ENCODE measurements at regions not wholly inside any gene's neighbourhood (a gene's known extent, or its start where the extent isn't known, plus 50 kb on each side); places are given as distances from the start of the nearest gene placed in this dataset.

DNA sequence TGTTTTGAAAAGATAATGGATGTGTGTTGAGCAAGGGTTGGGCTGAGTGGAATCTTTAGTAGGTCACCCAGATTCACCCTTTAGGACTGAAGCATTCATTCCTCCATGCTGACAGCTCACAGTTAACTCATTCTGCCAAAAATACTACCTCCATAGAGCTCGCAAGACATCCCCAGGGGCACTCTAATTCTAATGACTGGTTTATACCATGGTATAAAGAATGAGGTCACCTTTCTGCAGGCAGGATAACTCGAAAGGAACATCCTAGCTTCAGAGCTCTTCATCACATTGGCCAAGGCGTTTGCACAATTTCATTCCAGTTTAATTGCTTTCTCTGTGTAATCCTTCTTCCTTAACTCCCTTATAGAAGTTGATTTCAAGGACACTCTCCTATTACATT lies 1257.2 kb upstream of the EYS start:
- no peaks in the 10 kb centered on the region for H3K79me2 ChIP-seq (ENCODE audit: control insufficient read depth, insufficient read depth, low read length)
- CTCF ChIA-PET: no interaction called here
- POLR2A ChIA-PET: no interaction called here
- no peaks in the 10 kb centered on the region for H4K20me1 ChIP-seq (ENCODE audit: control insufficient read depth, insufficient read depth)
- no peak overlapping the region for H3K4me3 ChIP-seq
- no peaks in the 10 kb centered on the region for H3K36me3 ChIP-seq (ENCODE audit: control insufficient read depth in 2 of 2, insufficient read depth in 2 of 2, low read length in 1 of 2)
- no peak overlapping the region for H3K27ac ChIP-seq (ENCODE audit: control insufficient read depth, insufficient read depth)
- SMC1A ChIA-PET (ENCODE audit: uncharacterized antibody, unreplicated experiment): no interaction called here
- BruUV-seq (replicated peaks): no TSS peak
- RAD21 ChIA-PET (ENCODE audit: unreplicated experiment): no interaction called here
- no peak overlapping the region for H2AFZ ChIP-seq (ENCODE audit: control insufficient read depth, low read depth, low read length)
- no peaks in the 10 kb centered on the region for H3K27me3 ChIP-seq (replicated peaks in 1 of 2; ENCODE audit: control insufficient read depth in 2 of 2, insufficient read depth in 2 of 2, low read length in 1 of 2)
- H3K4me2 ChIP-seq (ENCODE audit: control insufficient read depth, insufficient read depth): no peak overlapping the region
- no peak overlapping the region for H3K9ac ChIP-seq (ENCODE audit: control insufficient read depth, insufficient read depth, low read length)
- no peaks in the 10 kb centered on the region for H3K4me1 ChIP-seq (ENCODE audit: control insufficient read depth, insufficient read depth, low read length)
- intact Hi-C loops (cut with micrococcal nuclease; ENCODE audit: unreplicated experiment): no loop called here
- FAIRE-seq: no peak
- DNase-seq (ENCODE audit: low read depth, low spot score): no peak
- TF ChIP-seq ESRRA (IDR thresholded peaks at IDR 0.05; ENCODE audit: low read length): no peak
- no peak for TF ChIP-seq BRCA1 (IDR thresholded peaks at IDR 0.05; ENCODE audit: low read depth, low read length)
- no peak for TF ChIP-seq SMAD5 (IDR thresholded peaks at IDR 0.05; ENCODE audit: low read depth)
- TF ChIP-seq RUNX3 (IDR thresholded peaks at IDR 0.05; ENCODE audit: low read length): no peak
- TF ChIP-seq NFYA (IDR thresholded peaks at IDR 0.05; ENCODE audit: borderline replicate concordance, low read depth, low read length): no peak
- no peak for TF ChIP-seq IKZF1 (conservative IDR thresholded peaks at IDR 0.05)
- TF ChIP-seq KAT2A (conservative IDR thresholded peaks at IDR 0.05; ENCODE audit: control insufficient read depth, low read depth, low read length): no peak
- H3K9me3 ChIP-seq (replicated peaks; ENCODE audit: control insufficient read depth, insufficient read depth, low read length): no peaks in the 10 kb centered on the region
- in situ Hi-C loops (cut with MboI): no loop called here
- 0% methylated on average over 3 of the region's 3 CpGs for WGBS (ENCODE audit: insufficient coverage, insufficient replicate concordance, low lambda C conversion rate, missing lambda C conversion rate)
- ATAC-seq: no peak

GRCh38 chr6:66962082-66962481 lies 1255.1 kb upstream of the EYS start:
- WGBS (ENCODE audit: insufficient coverage, insufficient replicate concordance, low lambda C conversion rate, missing lambda C conversion rate): 66% methylated on average over 4 of the region's 4 CpGs
- CTCF ChIA-PET: no interaction called here

More at GRCh38 chr6:66962082-66962481, 1255.1 kb upstream of the EYS start:
- intact Hi-C loops (cut with micrococcal nuclease; ENCODE audit: unreplicated experiment) (no loop called here), in situ Hi-C loops (cut with MboI) (no loop called here)
- H3K4me1 ChIP-seq (ENCODE audit: control insufficient read depth, insufficient read depth, low read length): no peaks in the 10 kb centered on the region
- no peak overlapping the region for H3K9ac ChIP-seq (ENCODE audit: control insufficient read depth, insufficient read depth, low read length)
- no peaks in the 10 kb centered on the region for H3K27me3 ChIP-seq (replicated peaks in 1 of 2; ENCODE audit: control insufficient read depth in 2 of 2, insufficient read depth in 2 of 2, low read length in 1 of 2)
- ChIA-PET SMC1A (ENCODE audit: uncharacterized antibody, unreplicated experiment) (no interaction called here), POLR2A (no interaction called here), RAD21 (ENCODE audit: unreplicated experiment) (no interaction called here)
- FAIRE-seq: no peak
- no TSS peak for BruUV-seq (replicated peaks)
- no peaks in the 10 kb centered on the region for H3K36me3 ChIP-seq (ENCODE audit: control insufficient read depth in 2 of 2, insufficient read depth in 2 of 2, low read length in 1 of 2)
- H3K9me3 ChIP-seq (replicated peaks; ENCODE audit: control insufficient read depth, insufficient read depth, low read length): no peaks in the 10 kb centered on the region
- no peak overlapping the region for H3K4me3 ChIP-seq
- DNase-seq (ENCODE audit: low read depth, low spot score): no peak
- TF ChIP-seq IRF3 (IDR thresholded peaks at IDR 0.05) (no peak), CEBPB (IDR thresholded peaks at IDR 0.05; ENCODE audit: borderline replicate concordance in 1 of 2, low read depth in 2 of 2, low read length in 2 of 2) (no peak), NR2F1 (conservative IDR thresholded peaks at IDR 0.05) (no peak), SUZ12 (IDR thresholded peaks at IDR 0.05; ENCODE audit: unreplicated experiment) (no peak), STAT1 (conservative IDR thresholded peaks at IDR 0.05) (no peak), RFX5 (IDR thresholded peaks at IDR 0.05; ENCODE audit: low read depth, low read length) (no peak)
- TF ChIP-seq, protein P1, sequence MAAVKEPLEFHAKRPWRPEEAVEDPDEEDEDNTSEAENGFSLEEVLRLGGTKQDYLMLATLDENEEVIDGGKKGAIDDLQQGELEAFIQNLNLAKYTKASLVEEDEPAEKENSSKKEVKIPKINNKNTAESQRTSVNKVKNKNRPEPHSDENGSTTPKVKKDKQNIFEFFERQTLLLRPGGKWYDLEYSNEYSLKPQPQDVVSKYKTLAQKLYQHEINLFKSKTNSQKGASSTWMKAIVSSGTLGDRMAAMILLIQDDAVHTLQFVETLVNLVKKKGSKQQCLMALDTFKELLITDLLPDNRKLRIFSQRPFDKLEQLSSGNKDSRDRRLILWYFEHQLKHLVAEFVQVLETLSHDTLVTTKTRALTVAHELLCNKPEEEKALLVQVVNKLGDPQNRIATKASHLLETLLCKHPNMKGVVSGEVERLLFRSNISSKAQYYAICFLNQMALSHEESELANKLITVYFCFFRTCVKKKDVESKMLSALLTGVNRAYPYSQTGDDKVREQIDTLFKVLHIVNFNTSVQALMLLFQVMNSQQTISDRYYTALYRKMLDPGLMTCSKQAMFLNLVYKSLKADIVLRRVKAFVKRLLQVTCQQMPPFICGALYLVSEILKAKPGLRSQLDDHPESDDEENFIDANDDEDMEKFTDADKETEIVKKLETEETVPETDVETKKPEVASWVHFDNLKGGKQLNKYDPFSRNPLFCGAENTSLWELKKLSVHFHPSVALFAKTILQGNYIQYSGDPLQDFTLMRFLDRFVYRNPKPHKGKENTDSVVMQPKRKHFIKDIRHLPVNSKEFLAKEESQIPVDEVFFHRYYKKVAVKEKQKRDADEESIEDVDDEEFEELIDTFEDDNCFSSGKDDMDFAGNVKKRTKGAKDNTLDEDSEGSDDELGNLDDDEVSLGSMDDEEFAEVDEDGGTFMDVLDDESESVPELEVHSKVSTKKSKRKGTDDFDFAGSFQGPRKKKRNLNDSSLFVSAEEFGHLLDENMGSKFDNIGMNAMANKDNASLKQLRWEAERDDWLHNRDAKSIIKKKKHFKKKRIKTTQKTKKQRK (IDR thresholded peaks at IDR 0.05; ENCODE audit: low read depth, low read length): no peak
- H3K79me2 ChIP-seq (ENCODE audit: control insufficient read depth, insufficient read depth, low read length): no peaks in the 10 kb centered on the region
- H3K27ac ChIP-seq (ENCODE audit: control insufficient read depth, insufficient read depth): no peak overlapping the region
- H3K4me2 ChIP-seq (ENCODE audit: control insufficient read depth, insufficient read depth): no peak overlapping the region
- peak; percentile 29 for ATAC-seq
- H2AFZ ChIP-seq (ENCODE audit: control insufficient read depth, low read depth, low read length): no peak overlapping the region
- no peaks in the 10 kb centered on the region for H4K20me1 ChIP-seq (ENCODE audit: control insufficient read depth, insufficient read depth)
